Ishikawa (cell line): ENCODE measurements at regions not wholly inside any gene's neighbourhood (a gene's known extent, or its start where the extent isn't known, plus 50 kb on each side); places are given as distances from the start of the nearest gene placed in this dataset.

Experiments
- CEBPB ChIP-seq: IDR thresholded peaks from 2 replicates; pipeline ENCODE4 v1.6.1; 2012
- CREB1 ChIP-seq: IDR thresholded peaks from 2 replicates; pipeline ENCODE4 v1.6.1; 2012; ENCODE audit warnings: low read depth
- EGR1 ChIP-seq: IDR thresholded peaks from 2 replicates; pipeline ENCODE4 v1.6.1; 2012
- EP300 ChIP-seq: IDR thresholded peaks from 2 replicates; pipeline ENCODE4 v1.6.1; 2012; ENCODE audit warnings: borderline replicate concordance
- FOXM1 ChIP-seq: IDR thresholded peaks from 2 replicates; pipeline ENCODE4 v1.6.1; 2012; ENCODE audit warnings: low read depth, borderline replicate concordance
- NFIC ChIP-seq: IDR thresholded peaks from 2 replicates; pipeline ENCODE4 v1.6.1; 2012
- RAD21 ChIP-seq: IDR thresholded peaks from 2 replicates; pipeline ENCODE4 v1.6.1; 2012; ENCODE audit warnings: low read depth
- TAF1 ChIP-seq: IDR thresholded peaks from 2 replicates; pipeline ENCODE4 v1.6.1; 2012; ENCODE audit warnings: low read depth, mild to moderate bottlenecking
- TCF12 ChIP-seq: IDR thresholded peaks from 2 replicates; pipeline ENCODE4 v1.6.1; 2012; ENCODE audit warnings: low read depth
- TEAD4 ChIP-seq: IDR thresholded peaks from 2 replicates; pipeline ENCODE4 v1.6.1; 2012
- YY1 ChIP-seq: IDR thresholded peaks from 2 replicates; pipeline ENCODE4 v1.6.1; 2012; ENCODE audit warnings: low read depth
- ZBTB7A ChIP-seq: IDR thresholded peaks from 2 replicates; pipeline ENCODE4 v1.6.1; 2012; ENCODE audit warnings: low read depth
- TF ChIP-seq, protein P1 (sequence below): IDR thresholded peaks from 2 replicates; pipeline ENCODE4 v1.6.1; 2012
- TF ChIP-seq, protein P2 (sequence below): IDR thresholded peaks from 2 replicates; pipeline ENCODE4 v1.6.1; 2012; ENCODE audit warnings: low read depth, mild to moderate bottlenecking
- TF ChIP-seq, protein P3 (sequence below): IDR thresholded peaks from 2 replicates; pipeline ENCODE4 v1.6.1; 2012

DNA sequence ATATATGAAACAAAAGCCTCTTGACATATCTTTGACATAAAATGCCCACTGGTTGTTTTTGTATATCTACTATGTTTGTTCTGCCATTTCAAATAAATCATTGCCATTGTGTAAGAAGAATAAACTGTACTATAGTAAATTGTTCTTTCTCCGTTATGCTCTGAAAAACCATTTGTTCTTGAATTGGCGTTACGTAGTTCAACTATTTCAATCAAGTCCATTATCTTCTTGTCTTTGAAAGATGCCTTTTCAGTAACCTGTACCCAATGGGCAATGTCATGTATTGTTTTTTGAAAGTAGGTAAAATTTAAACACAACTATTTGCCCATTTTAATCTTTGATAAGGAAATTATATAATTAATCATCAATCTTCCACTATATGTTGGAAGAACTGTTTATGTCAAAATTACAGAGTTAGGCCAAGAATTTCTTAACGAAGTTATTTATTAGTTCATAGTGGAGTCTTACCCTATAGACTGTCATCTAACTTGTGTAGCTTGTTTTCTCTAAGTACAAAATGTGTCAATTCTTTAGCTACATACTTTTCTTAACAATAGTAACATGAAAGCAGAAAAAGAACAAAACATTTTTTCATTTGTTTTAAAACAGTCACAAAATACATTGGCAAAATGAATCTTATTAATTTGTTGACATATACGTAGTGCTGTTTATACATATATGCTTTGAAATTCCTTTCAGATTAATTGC, 294.8 kb downstream of the PTPRC start:
- TF ChIP-seq NFIC, result no peak
- no peak for TF ChIP-seq YY1
- no peak for TF ChIP-seq TEAD4
- no peak for TF ChIP-seq EP300
- TF ChIP-seq, protein P1, sequence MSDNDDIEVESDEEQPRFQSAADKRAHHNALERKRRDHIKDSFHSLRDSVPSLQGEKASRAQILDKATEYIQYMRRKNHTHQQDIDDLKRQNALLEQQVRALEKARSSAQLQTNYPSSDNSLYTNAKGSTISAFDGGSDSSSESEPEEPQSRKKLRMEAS, result no peak
- TF ChIP-seq, protein P2, sequence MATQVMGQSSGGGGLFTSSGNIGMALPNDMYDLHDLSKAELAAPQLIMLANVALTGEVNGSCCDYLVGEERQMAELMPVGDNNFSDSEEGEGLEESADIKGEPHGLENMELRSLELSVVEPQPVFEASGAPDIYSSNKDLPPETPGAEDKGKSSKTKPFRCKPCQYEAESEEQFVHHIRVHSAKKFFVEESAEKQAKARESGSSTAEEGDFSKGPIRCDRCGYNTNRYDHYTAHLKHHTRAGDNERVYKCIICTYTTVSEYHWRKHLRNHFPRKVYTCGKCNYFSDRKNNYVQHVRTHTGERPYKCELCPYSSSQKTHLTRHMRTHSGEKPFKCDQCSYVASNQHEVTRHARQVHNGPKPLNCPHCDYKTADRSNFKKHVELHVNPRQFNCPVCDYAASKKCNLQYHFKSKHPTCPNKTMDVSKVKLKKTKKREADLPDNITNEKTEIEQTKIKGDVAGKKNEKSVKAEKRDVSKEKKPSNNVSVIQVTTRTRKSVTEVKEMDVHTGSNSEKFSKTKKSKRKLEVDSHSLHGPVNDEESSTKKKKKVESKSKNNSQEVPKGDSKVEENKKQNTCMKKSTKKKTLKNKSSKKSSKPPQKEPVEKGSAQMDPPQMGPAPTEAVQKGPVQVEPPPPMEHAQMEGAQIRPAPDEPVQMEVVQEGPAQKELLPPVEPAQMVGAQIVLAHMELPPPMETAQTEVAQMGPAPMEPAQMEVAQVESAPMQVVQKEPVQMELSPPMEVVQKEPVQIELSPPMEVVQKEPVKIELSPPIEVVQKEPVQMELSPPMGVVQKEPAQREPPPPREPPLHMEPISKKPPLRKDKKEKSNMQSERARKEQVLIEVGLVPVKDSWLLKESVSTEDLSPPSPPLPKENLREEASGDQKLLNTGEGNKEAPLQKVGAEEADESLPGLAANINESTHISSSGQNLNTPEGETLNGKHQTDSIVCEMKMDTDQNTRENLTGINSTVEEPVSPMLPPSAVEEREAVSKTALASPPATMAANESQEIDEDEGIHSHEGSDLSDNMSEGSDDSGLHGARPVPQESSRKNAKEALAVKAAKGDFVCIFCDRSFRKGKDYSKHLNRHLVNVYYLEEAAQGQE, result no peak
- TF ChIP-seq, protein P3, sequence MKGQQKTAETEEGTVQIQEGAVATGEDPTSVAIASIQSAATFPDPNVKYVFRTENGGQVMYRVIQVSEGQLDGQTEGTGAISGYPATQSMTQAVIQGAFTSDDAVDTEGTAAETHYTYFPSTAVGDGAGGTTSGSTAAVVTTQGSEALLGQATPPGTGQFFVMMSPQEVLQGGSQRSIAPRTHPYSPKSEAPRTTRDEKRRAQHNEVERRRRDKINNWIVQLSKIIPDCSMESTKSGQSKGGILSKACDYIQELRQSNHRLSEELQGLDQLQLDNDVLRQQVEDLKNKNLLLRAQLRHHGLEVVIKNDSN, result no peak
- no peak for TF ChIP-seq EGR1
- no peak for TF ChIP-seq CREB1
- no peak for TF ChIP-seq TAF1
- no peak for TF ChIP-seq CEBPB
- TF ChIP-seq TCF12, result no peak
- no peak for TF ChIP-seq FOXM1
- no peak for TF ChIP-seq RAD21
- TF ChIP-seq ZBTB7A, result no peak

DNA sequence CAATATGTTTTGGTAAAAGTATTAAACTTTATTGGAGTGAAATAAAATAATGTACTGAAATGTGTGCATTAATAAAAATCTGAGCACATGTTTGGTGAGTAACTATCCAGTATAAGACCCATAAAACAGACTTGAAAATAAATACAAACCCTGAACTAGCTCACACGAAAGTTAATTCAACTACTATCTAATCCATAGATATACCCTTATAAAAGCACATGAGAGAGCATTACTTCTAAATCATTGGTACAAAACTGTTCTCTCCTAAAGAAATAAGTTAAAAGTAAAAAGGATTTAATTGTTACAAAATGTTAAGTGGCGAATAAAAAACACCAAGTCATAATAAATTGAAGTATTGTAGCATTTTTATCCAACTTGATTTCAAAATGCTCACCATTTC, 295.6 kb downstream of the PTPRC start:
- TF ChIP-seq TAF1, result no peak
- TF ChIP-seq CEBPB, result no peak
- TF ChIP-seq, protein P1, result no peak
- no peak for TF ChIP-seq EP300
- no peak for TF ChIP-seq TEAD4
- TF ChIP-seq YY1, result no peak
- no peak for TF ChIP-seq TCF12
- TF ChIP-seq, protein P3, result no peak
- no peak for TF ChIP-seq EGR1
- TF ChIP-seq CREB1, result no peak
- no peak for TF ChIP-seq RAD21
- no peak for TF ChIP-seq ZBTB7A
- no peak for TF ChIP-seq FOXM1

DNA sequence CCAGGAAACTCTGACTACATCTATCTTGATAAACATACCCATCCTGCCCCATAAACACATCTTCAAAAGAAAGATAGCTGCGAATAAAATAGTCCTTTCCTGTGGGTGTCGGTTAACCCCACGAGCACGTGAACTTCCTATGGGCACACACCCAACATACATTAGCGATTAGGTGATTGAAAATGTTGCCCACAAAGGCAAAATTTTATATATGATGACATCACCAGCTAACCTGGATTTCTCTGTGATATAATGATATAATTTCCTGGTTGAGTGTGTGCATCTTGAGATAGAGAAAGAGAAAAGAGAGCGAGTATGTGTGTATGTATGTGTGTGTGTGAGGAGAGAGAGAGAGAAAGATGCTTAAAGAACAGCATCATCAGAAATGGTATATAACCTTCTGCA, 296.1 kb downstream of the PTPRC start:
- no peak for TF ChIP-seq YY1
- TF ChIP-seq, protein P1, result 0 out of 2 replicates have a peak, but pooled peaks have one; percentile 18

DNA sequence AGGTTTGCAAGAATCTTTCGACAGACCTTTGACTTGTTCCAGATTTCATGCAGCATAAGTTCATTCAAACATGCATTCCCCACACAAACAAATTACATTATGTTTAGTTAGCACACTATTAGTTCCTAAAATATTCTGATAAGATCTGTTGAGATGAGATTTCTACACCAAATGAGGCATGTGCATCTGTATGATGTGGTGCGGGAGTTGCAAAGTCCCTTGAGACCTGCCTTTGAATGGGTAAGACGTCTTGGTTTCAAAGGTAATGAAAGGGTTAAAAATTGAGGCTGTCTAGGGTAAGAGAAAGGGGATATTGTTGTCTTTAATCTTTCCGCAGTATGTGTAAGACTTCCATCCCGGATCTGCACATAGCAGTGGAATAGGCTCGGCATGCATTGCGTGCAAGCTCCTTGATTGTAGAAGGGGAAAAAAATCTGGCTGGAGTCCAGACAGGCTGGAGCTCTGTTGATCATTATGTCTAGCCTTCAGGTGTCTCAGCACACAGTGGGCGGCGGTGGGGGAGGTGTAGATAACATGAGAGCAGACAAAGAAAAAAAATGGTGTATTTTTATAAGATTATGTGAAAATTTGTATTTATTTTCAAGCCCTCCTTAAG, 296.6 kb downstream of the PTPRC start:
- TF ChIP-seq TCF12 (peak; percentile 95), TAF1 (no peak), TEAD4 (peak; percentile 73), CREB1 (no peak), CEBPB (no peak; the same call in 1 of the 2 replicates), EGR1 (no peak), EP300 (peak; percentile 93), FOXM1 (peak; percentile 61; the same call in 1 of the 2 replicates), NFIC (peak; percentile 96), RAD21 (no peak), YY1 (no peak), ZBTB7A (no peak)
- TF ChIP-seq, protein P2, result no peak
- TF ChIP-seq, protein P3, result no peak
- TF ChIP-seq, protein P1, result 0 out of 2 replicates have a peak, but pooled peaks have one; percentile 14
